HepG2 (cell line): ENCODE measurements at regions not wholly inside any gene's neighbourhood (a gene's known extent, or its start where the extent isn't known, plus 50 kb on each side); places are given as distances from the start of the nearest gene placed in this dataset.

ENCODE experiments used
- RERE ChIP-seq: IDR thresholded peaks from 2 replicates; pipeline ENCODE4 v1.6.1; 2016; ENCODE audit warnings: low read depth, missing genetic modification reagents, missing compliant biosample characterization
- SMAD3 ChIP-seq: sonication (generic); formaldehyde crosslinking; IDR thresholded peaks from 2 replicates; pipeline ENCODE4 v1.4.0; 2020; ENCODE audit warnings: missing genetic modification reagents
- TAF15 ChIP-seq: fragments of 200-400 bp; formaldehyde crosslinking; IDR thresholded peaks from one replicate; pipeline ENCODE4 v1.6.1; 2018; ENCODE audit warnings: mild to moderate bottlenecking, low read depth, low read length; ENCODE audit not compliant: poor library complexity, severe bottlenecking
- ZNF318 ChIP-seq: sonication (generic); formaldehyde crosslinking; IDR thresholded peaks from 2 replicates; pipeline ENCODE4 v1.4.0; 2020; ENCODE audit warnings: mild to moderate bottlenecking, missing genetic modification reagents
- ZNF414 ChIP-seq: sonication (generic); formaldehyde crosslinking; IDR thresholded peaks from 2 replicates; pipeline ENCODE4 v1.5.0; 2020; ENCODE audit warnings: missing genetic modification reagents
- ZNF484 ChIP-seq: sonication (generic); formaldehyde crosslinking; IDR thresholded peaks from 2 replicates; pipeline ENCODE4 v1.5.1; 2020; ENCODE audit warnings: mild to moderate bottlenecking, low read depth, missing genetic modification reagents, borderline replicate concordance
- ZNF800 ChIP-seq: sonication (generic); formaldehyde crosslinking; IDR thresholded peaks from 2 replicates; pipeline ENCODE4 v1.4.0; 2020; ENCODE audit warnings: missing genetic modification reagents
- ZXDC ChIP-seq: sonication (generic); formaldehyde crosslinking; IDR thresholded peaks from 2 replicates; pipeline ENCODE4 v1.5.0; 2020; ENCODE audit warnings: mild to moderate bottlenecking, missing genetic modification reagents

GRCh38 chr1:219310181-219310728, 136.6 kb downstream of the LYPLAL1 start (continued):
- TF ChIP-seq ZNF800 (CRISPR knock-in tag) (0 out of 2 replicates have a peak, but pooled peaks have one; percentile 37), RERE (CRISPR knock-in tag) (peak; percentile 84), ZXDC (no peak), SMAD3 (CRISPR knock-in tag) (peak; percentile 75; the same call in 1 of the 2 replicates), ZNF318 (CRISPR knock-in tag) (no peak), TAF15 (no peak), ZNF484 (CRISPR knock-in tag) (no peak), ZNF414 (CRISPR knock-in tag) (no peak)
